Stimulated activated CD4-positive, alpha-beta T cell treated with anti-CD3 and anti-CD28 coated beads, Interleukin-12 subunit alpha, Interleukin-12 subunit beta, amount 100 ng/mL, for 24 hours (primary cell): ENCODE measurements at regions not wholly inside any gene's neighbourhood (a gene's known extent, or its start where the extent isn't known, plus 50 kb on each side); places are given as distances from the start of the nearest gene placed in this dataset.

ENCODE experiments used
- DNase-seq, 2 experiments: peaks; one replicate each; pipeline ENCODE4 v3.0.0-alpha.2; 2020; ENCODE audit warnings: low read depth in 2 of 2

- no peak for DNase-seq
These were observed 243.3 kb upstream of the NCKAP5 start for GRCh38 chr2:133811409-133812125.

GRCh38 chr2:133812826-133813617 lies 244.8 kb upstream of the NCKAP5 start:
- no peak for DNase-seq

- DNase-seq, result no peak
These were observed 246.6 kb upstream of the NCKAP5 start for GRCh38 chr2:133814890-133815289.

- no peak for DNase-seq
These were observed 247.8 kb upstream of the NCKAP5 start for GRCh38 chr2:133816037-133816436.

GRCh38 chr2:133817680-133818566 lies 249.7 kb upstream of the NCKAP5 start:
- DNase-seq, result no peak

GRCh38 chr2:133818661-133819060 lies 250.4 kb upstream of the NCKAP5 start:
- DNase-seq, result no peak

- DNase-seq, result no peak
These were observed 251.6 kb upstream of the NCKAP5 start for GRCh38 chr2:133819906-133820305.

GRCh38 chr2:133821107-133821760 lies 253.0 kb upstream of the NCKAP5 start:
- no peak for DNase-seq

- DNase-seq, result no peak
These were observed 254.4 kb upstream of the NCKAP5 start for GRCh38 chr2:133822517-133823225.

- no peak for DNase-seq
These were observed 254.9 kb upstream of the NCKAP5 start for GRCh38 chr2:133823226-133823550.

GRCh38 chr2:133824869-133825268 lies 256.6 kb upstream of the NCKAP5 start:
- DNase-seq, result no peak

- no peak for DNase-seq
These were observed 257.5 kb upstream of the NCKAP5 start for GRCh38 chr2:133825778-133826177.

GRCh38 chr2:133828913-133829312 lies 260.6 kb upstream of the NCKAP5 start:
- no peak for DNase-seq

- DNase-seq, result no peak
These were observed 261.3 kb upstream of the NCKAP5 start for GRCh38 chr2:133829450-133830020.

- no peak for DNase-seq
These were observed 265.5 kb upstream of the NCKAP5 start for GRCh38 chr2:133833746-133834145.

- no peak for DNase-seq
These were observed 267.8 kb upstream of the NCKAP5 start for GRCh38 chr2:133835821-133836619.

- no peak for DNase-seq
These were observed 268.6 kb upstream of the NCKAP5 start for GRCh38 chr2:133836691-133837345.

- DNase-seq, result no peak
These were observed 269.3 kb upstream of the NCKAP5 start for GRCh38 chr2:133837441-133838094.
